Fibroblast of upper back skin (primary cell): ENCODE measurements at regions not wholly inside any gene's neighbourhood (a gene's known extent, or its start where the extent isn't known, plus 50 kb on each side); places are given as distances from the start of the nearest gene placed in this dataset.
A peak's percentile ranks its signal among the peaks of the same experiment; 100 is the strongest.

Source experiments
- DNase-seq: peaks from one replicate; pipeline ENCODE4 v3.0.0-alpha.2; 2013

DNA sequence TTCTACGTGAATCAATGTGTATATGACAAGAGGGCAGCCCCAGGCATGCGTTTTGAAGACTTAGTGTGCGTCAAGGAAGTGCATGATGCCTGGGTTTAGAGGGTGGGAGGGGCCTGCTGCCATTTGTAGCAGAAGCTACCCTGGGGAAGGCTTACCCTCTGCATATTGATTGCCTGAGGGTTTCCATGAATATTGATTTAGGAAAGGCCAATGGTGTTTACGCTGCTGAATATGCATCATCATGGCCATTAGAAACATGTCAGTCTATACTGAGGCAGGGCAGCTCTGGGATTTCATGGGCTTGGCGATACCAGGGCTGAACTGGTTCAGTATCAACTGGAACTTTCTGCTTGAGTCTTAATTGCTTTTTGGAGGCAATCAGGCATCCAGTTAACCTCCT is 259.3 kb downstream of the DCDC2C start:
- no peak for DNase-seq

DNA sequence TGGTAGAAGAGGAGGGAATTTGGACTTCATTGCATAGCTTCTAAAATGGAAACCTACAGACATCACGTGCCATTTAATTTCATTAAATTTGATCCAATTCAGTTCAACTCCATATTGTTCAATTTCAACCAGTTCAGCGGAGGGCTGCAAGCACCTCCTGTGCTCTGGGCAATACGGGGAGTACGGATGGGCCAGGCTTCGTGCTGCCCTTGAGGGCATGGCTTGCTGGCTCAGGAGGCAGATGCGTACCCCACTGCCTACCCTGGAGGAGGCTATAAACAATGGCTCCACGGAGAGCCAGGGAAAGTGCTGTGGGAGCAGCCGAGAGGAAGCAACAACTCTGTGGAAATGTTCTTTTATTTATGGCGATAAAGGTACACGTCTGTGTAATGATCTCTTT is 261.8 kb downstream of the DCDC2C start:
- DNase-seq, result no peak

DNA sequence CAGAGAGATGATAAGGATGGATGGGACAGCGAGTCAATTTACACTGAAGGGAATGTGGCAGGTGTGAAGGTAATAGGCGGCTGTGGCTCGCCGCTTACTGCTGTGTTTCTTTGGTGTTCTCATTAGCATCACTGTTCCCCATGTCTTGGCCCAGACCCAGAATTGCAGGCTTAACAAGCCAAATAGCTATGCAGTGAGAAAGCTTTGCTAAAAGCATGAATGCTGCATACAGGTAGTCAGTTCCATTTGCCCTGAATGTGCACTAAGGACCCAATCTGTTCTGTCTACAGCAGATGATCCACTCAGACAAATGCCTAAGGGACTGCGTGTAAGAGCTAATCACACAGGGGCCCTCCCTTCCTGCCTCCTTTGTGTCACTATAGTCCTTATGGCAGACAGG is 262.6 kb downstream of the DCDC2C start:
- DNase-seq, result no peak

DNA sequence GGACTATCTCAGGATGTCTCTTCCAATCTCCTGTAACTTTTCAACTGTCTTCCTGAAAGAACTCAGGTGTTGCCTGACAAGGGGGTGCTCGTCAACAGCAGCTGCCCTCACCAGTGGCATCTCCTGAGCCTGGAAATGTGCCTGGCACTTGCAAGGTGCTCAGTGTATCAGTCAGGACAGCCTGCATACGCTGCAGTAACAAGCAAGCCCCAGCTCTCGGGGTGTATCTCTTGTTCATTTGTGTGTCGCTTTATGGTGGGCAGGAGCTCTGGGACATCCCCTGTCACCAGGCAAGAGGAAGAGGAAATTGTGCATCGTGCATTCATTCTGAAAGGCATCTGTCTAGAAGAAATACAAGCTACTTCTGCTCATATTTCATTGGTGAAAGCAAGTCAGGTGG is 263.1 kb downstream of the DCDC2C start:
- DNase-seq, result no peak

DNA sequence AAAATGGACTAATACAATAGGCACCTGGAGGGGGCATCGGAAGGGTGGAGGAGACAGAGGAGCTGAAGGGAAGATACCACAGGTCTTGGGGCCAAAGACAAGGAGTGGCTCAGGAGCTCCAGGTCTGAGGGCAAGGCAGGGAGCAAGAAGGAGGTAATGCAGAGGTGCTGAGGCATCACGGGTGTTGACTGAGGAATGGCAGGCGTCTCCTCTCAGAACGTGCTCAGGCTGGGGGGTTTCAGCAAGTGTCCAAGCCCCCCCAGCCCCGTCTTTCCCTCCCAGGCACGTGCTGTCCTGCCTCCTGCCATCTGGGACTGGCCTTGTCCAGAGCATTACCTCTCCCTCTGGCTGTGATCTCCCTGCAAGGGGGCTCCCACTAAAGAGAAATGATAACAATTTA is 265.4 kb downstream of the DCDC2C start:
- DNase-seq, result no peak

DNA sequence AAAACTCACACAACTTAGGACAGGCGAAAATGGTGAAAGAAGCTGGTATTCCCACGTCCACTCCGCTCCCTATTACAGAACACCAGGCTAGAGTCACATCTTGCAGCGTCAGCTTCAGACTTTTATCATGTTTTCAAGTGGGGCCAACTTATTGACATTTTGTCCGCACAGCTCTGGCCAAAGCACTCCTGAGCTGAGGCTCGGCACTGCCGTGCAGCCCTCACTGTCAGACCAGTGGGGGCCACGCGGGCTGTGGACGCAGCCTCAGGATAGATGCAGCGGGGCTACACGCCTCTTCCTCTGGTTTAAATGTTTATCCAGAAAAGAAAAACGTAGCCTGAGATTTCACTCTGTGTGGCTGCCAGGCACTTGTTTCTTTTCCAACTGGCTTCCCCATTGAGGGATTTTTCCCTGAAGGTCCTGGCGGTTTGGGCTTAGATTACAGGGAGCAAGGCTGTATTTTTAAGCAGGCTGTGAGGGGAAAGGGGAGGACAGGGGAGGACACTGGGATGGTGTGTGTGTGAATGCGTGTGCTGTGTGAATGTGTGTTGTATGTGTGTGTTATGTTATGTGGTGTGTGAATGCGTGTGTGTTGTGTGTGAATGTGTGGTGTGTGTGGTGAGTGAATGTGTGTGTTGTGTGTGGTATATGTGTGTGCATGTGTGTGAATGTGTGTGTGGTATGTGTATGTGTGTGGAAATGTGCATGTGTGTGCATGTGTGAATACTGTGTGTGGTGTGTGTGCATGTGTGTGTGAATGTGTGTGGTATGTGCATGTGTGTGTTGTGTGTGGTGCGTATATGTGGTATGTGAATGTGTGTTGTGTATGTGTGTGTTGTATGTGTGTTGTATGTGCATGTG is 267.6 kb downstream of the DCDC2C start:
- DNase-seq, result no peak

DNA sequence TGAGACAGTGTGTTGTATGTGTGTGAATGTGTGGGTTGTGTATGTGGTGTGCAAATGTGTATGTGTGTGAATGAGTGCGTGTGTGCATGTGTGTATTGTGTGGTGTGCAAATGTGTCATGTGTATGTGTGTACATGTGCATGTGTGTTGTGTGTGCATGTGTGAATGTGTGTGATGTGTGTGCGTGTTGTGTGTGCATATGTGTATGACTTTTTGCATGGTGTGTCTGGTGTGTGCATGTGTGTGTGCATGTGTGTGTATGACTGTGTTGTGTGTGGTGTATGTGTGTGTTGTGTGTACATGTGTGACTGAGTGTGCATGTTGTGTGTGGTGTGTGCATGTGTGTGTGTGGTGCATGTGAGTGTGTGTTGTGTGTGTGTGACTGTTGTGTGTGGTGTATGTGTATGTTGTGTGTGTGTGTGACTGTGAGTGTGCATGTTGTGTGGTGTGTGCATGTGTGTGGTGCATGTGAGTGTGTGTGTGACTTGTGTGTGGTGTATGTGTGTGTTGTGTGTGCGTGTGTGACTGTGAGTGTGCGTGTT is 268.3 kb downstream of the DCDC2C start:
- DNase-seq, result no peak

DNA sequence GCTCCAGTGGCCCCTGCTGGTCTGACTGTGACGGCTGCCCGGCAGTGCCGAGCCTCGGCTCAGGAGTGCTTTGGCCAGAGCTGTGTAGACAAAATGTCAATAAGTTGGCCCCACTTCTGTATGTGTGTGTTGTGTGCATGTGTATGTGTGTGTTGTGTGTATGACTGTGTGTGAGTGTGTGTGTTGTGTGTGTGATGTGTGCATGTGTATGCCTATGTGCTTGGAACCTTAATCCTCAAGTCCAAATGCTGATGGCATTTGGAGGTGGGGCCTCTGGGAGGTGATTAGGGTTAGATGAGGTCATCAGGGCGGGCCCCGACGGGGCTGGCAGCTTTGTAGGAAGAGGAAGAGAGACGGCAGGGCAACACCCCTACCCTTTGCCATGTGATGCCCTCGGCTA is 269.0 kb downstream of the DCDC2C start:
- DNase-seq, result no peak

DNA sequence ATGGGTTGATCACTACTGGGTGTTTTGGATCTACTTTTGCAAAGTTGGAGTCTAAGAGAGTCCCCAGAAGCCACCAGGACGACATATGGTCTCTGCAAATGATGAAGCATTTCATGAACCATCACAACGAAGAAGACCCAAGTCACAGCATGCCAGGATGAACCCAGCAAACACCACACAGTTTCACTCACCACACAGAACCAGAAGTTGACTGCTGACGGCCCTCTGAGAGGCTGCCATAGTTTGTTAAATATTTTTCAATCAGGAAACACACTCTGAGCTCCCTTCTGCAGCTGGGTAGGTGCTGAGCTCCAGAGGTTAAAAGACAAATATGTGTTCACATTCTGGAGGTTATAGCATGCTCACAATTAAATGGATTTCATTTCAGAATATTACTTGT is 271.4 kb downstream of the DCDC2C start:
- no peak for DNase-seq

DNA sequence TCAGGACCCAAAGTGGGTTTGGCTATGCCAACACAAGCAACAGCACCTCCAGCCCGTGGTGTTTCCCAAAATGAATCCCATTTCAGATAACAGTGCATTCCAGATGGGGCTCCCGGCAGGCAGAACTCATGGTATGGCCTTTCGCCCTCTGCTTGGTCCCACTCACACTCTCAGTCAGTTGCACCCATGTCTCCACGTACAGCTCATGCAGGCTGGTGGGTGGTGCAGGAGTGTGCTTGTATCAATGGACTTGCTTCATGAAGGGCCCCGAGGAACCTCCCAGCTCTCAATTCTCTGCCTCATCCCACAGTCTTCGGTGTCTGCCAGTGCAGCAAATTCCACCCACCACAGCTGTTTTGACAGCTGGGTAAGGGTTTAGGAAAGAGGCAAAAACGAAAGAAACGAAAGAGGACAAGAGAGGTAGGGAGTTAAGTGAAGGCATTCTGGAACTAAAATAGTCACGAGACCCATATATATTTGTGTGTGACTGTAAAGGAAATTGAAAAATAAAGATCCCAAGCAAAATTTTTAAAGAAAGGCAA is 278.1 kb downstream of the DCDC2C start:
- no peak for DNase-seq

DNA sequence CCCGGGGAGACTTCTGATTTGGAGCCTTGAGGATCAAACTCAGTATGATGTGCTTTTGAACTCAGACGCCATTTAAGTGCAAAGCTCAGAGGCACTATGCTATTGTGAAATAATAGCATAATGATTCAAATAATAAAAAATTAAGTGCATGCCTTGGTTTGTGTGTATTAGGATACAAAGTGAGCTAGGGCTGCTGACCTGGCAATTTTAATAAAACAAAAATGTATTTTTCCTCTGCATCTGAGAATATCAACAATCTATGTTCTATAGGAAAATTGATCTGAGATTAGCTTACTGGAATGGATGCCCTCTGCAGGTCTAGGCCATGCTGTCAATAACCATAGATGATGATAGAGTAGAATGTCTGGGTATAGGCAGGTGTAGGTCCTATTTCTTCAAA is 278.8 kb downstream of the DCDC2C start:
- no peak for DNase-seq

DNA sequence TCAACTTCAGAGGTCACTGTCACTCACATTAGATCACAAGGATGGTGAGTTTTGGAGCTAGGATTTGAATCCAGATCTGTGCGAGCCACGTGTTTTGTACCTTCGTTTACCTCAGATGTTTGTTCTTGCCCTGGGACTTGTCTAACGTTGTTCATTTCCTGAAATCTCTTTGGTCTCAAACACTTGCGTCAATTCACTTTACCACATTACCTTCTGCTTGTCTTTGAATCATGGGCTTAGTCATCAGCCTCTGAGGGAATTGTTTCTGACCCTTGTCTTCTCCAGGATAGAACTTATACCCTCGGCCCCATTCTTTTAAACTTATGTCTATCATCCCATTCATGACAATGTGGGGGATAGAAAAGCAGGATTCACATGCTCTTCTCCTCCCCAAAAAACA is 282.7 kb downstream of the DCDC2C start:
- no peak for DNase-seq

DNA sequence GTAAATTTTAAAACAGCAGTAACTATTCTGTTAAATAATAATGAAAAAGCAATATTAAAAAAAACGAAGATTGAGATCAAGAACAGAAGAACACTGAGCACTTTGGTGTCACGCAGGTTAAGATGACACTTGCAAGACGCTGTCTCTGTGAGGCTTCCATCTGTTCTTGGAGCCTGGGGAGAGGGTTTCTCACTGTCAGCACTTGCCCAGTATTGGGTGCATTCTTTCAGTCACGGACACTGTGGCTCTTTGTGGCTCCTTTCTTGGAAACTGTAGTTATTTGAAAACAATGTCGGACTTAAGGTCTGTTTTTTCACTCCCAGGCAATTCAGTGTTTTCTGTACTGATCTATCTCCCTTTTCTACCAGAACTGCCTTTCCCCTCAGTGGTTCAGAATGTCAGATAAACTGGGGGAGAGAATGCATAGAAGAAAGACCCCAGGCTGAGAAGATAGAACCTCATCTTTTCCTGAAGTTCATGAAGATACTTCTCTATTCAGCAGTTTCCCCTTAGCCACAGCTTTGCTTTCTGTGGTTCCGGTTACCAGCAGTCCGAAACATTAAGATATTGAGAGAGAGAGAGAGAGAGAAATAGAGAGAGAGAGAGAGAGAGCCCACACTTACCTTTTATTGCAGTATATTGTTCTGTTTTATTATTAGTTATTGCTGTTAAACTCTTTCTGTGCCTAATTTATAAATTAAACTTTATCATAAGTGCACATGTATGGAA is 283.3 kb downstream of the DCDC2C start:
- DNase-seq, result no peak

DNA sequence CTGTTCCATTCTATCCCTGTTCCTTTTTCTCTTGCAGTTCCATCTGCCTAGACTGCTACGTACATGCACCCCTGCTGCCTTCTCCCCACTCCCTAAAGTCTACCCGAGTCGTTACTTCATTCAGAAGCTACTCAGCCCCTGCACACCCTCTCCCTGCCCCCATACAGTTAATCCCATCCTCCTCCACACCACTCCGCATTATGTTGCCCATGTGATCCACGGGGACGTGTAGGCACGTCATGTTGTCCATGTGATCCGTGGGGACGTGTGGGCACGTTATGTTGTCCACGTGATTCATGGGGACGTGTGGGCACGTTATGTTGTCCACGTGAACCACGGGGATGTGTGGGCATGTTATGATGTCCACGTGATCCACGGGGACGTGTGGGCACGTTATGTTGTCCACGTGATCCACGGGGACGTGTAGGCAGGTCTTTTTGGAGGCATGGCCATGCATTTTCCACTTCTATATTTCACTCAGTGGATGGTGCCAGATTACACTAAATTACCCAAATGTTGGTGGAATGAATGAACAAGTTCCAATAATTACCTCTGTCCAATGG is 299.5 kb downstream of the DCDC2C start:
- no peak for DNase-seq

DNA sequence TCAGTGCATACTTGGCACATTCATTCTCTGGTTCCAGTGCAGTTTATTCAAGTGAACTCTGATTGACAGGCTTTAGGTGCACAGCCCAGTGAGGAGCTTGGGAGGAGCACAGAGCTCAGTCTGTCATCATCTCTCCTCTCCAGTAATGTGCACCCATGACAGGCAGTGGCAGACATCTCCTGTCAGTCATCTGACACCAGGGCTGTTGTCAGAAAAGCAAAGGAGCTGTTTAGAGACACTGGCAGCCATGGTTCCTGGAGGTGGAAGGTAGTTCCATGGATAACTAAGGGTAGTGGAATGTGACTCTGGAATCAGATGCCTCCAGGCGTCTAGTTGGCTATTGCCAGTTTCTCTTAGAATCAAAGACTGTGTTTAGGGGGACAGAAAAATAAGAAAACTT is 308.8 kb downstream of the DCDC2C start:
- DNase-seq, result no peak

DNA sequence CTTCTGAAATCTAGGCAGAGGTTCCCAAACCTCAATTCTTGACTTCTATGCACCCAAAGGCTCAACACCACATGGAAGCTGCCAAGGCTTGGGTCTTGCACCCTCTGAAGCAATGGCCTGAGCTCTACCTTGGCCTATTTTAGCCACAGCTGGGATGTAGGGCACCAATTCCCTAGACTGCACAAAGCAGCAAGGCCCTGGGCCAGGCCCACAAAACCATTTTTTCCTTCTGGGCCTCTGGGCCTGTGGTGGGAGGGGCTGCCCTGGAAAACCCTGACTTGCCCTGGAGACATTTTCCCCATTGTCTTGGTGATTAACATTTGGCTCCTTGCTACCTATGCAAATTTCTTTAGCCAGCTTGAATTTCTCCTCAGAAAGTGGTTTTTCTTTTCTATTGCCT is 315.2 kb downstream of the DCDC2C start:
- no peak for DNase-seq

DNA sequence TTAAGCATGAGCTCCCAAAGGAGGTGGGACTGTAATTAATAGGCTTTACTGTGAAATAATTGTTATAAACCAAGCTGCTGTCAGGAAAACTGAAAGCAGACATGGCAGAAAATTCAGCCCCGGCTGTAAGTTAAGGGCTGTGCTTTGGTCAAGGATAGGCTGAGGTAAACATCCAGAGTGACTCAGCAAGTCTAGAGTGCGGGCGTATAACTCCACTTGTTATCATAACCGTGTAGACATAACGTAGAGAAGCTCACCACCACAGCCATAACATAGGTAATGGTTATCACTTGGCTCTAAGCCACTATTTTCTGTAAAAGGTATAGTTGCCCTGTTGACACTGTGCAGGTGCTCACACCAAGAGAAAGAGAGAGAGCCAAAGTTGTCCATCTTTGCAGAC is 316.8 kb downstream of the DCDC2C start:
- no peak for DNase-seq

DNA sequence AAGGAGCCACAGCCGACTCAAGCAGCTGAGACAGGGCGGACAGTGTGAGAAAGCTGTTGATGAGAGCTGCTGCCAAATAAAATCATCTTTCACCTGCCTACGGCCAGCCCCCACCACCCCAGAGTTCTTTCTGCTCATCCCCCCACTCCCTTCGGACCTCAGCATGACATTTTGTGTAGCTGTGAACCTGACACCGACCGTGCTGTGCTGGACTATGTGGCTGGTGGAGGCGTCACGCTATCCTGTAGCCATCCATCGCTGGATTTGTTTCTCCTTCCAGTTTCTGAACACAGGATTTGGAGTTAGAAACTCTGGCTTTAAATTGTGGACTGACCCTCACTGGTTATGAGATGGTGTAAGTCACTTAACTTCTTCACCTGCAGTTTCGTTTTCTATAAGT is 317.3 kb downstream of the DCDC2C start:
- no peak for DNase-seq

DNA sequence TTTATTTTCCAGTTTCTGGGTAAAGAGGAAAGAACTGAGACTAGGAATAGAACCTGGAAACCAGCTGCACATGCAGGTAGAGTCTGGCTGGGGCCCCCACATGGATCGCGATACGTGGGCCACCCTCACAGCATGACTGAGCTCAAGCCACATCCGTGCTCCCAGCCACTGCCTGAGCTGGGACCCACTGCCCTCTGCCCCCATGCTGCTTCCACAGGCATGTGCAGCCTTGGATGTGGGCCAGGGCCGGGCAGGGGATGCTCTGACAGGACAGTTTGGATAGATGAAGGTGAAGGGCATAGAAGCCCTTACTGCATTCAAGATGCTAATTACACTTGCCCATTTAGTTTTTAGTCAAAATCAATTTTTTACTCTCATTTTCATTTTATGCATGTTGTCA is 321.2 kb downstream of the DCDC2C start:
- no peak for DNase-seq

DNA sequence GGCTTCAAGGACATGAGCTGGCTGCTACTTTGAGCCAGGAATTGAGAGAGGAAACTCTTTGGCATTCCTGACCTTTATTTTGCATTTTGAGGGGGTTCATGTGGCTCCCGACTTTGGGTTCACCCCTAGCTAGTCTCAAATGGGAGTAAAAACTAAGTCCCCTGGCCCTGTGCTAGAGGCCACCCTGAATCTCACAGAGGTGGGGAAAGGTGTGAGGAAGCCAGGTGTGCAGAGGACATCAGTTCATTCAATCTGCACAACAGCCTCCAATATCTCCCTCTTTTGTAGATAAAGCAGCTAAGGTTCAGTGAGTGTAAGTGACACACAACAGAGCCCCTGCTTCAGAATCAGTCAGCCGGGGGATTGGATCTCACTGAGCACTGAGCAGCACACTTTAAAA is 325.7 kb downstream of the DCDC2C start:
- DNase-seq, result no peak

DNA sequence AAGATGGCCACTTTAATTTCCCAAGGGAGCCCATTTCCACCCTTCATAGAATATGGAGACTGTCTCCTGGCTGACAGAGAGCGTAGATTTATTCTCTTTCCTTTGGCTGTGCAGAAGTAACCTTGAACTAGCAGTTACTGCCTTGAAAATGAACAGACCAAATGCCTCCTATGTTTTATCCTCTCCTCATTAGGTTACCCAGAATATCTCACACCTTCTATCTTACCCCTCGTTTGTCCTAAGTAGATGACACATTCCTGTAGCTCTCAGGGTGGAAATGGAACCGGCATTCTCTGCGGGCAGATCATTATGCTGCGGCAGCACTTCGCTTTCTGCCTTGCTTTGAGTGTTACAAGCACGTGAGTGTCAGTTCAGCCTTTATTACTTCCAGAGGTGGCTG is 336.5 kb downstream of the DCDC2C start:
- DNase-seq, result no peak

DNA sequence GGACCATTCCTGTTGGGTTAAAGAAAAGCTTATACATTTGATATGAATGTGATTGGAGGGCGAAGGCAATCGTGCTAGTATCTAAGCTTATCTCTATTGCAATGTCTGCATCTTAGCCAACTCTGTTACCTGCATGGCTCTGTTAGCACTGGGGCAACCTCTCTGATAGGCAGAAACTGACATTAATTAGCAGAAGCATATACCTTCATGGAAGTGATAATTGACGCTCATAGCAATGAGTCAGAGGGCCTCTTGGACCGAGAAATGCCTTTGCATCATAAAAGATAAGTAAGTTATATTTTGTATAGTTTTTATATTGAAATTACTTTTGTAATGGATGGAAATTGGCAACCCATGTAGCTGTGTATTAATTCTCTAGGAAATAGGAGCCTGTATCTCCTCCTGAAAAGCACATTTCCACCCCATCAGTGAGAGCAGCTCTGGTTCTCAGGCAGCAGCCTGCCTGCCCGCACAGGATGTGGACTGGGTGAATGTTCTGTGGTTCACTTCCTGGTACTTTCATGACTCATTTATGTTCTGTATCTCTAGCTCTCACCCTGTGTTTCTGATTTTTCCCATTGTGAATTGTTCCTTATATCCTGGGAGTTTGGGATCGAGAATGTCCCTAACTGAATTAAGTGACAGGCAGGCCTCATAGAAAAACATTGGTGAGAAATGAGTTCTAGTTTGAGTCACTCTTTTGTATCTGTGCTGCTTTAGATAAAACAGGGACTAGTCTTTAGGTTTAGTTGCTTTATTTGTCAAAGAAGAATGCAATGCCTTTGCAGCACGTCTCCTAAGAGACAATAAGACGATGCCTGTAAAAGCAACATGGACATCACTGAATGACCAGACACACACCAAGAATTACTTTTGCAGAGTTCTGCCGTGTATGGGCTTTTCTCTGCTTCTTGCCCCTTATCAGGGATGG is 344.9 kb downstream of the DCDC2C start:
- DNase-seq, result peak; percentile 3

DNA sequence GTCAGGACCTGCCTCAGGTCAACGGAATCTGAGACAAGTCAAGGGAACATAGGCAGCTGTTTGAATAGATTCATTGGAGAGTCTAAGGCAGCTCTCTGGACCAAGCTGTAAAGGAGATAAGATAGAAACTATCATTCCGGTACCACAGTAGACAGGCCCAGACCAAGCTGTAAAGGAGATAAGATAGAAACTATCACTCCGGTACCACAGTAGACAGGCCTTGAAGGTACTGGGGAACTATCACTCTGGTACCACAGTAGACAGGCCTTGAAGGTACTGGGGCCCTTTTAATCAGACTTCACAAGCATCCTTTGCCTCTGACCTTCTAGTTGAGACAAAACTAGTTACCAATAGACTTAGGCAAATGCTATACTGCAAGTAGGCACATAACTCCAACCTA is 346.1 kb downstream of the DCDC2C start:
- no peak for DNase-seq
